GM12878 (cell line): ENCODE measurements at regions not wholly inside any gene's neighbourhood (a gene's known extent, or its start where the extent isn't known, plus 50 kb on each side); places are given as distances from the start of the nearest gene placed in this dataset.

Experiments
- BCL11A ChIP-seq: IDR thresholded peaks from 2 replicates; pipeline ENCODE4 v1.6.1; 2011; ENCODE audit warnings: low read depth, low read length
- BRCA1 ChIP-seq: IDR thresholded peaks from 2 replicates; pipeline ENCODE4 v1.6.1; 2011; ENCODE audit warnings: low read depth, low read length, improper control_type of control experiment
- CHD1 ChIP-seq: IDR thresholded peaks from 2 replicates; pipeline ENCODE4 v1.6.1; 2012; ENCODE audit warnings: low read depth, low read length, improper control_type of control experiment
- CTCF ChIP-seq, 3 experiments: IDR thresholded peaks in 2 of 3; conservative IDR thresholded peaks in 1 of 3; 2 replicates each; pipeline ENCODE4 v1.5.1; 2011; ENCODE audit warnings: low read depth in 3 of 3, low read length in 3 of 3, mild to moderate bottlenecking in 3 of 3, control low read depth in 2 of 3, moderate library complexity in 2 of 3, inconsistent platforms in 1 of 3, mixed read lengths in 1 of 3; ENCODE audit not compliant: control insufficient read depth in 2 of 3, insufficient read depth in 1 of 3; ENCODE audit errors: extremely low read depth in 1 of 3
- EGR1 ChIP-seq, 2 experiments: IDR thresholded peaks; 1 replicate in 1 of 2; 2 replicates in 1 of 2; pipeline ENCODE4 v1.6.1; 2011 to 2012; ENCODE audit warnings: low read depth in 2 of 2, low read length in 2 of 2, borderline replicate concordance in 1 of 2, mild to moderate bottlenecking in 1 of 2, moderate library complexity in 1 of 2
- ETV6 ChIP-seq, 2 experiments: fragments of 450-650 bp in 1 of 2; IDR thresholded peaks in 1 of 2; conservative IDR thresholded peaks in 1 of 2; 2 replicates each; pipeline ENCODE4 v1.6.1; 2014; ENCODE audit warnings: antibody characterized with exemption in 1 of 2, borderline replicate concordance in 1 of 2, low read depth in 1 of 2, mild to moderate bottlenecking in 1 of 2, moderate library complexity in 1 of 2
- EZH2 ChIP-seq: IDR thresholded peaks from 2 replicates; pipeline ENCODE4 v1.6.1; 2012; ENCODE audit warnings: low read depth, mild to moderate bottlenecking, control low read depth, inconsistent platforms, low read length, borderline replicate concordance; ENCODE audit not compliant: control insufficient read depth
- POLR2A ChIP-seq: IDR thresholded peaks from 2 replicates; pipeline ENCODE4 v1.6.1; 2011; ENCODE audit warnings: low read depth, mild to moderate bottlenecking, low read length
- RAD21 ChIP-seq: IDR thresholded peaks from 2 replicates; pipeline ENCODE4 v1.6.1; 2011; ENCODE audit warnings: mild to moderate bottlenecking, low read depth, low read length, moderate library complexity; ENCODE audit not compliant: insufficient read depth

- TF ChIP-seq RAD21 (no peak), BRCA1 (no peak), BCL11A (no peak), CTCF (IDR thresholded peaks at IDR 0.05 in 2 of 3, conservative IDR thresholded peaks at IDR 0.05 in 1 of 3; ENCODE audit: control insufficient read depth in 2 of 3, extremely low read depth in 1 of 3, insufficient read depth in 1 of 3, low read depth in 3 of 3, low read length in 3 of 3) (no peak), EGR1 (IDR thresholded peaks at IDR 0.05; ENCODE audit: borderline replicate concordance in 1 of 2, low read depth in 2 of 2, low read length in 2 of 2) (no peak), CHD1 (no peak), ETV6 (conservative IDR thresholded peaks at IDR 0.05 in 1 of 2, IDR thresholded peaks at IDR 0.05 in 1 of 2; ENCODE audit: borderline replicate concordance in 1 of 2, low read depth in 1 of 2) (no peak), POLR2A (no peak), EZH2 (no peak)
Observed at GRCh38 chr14:54189333-54189732, 207.5 kb upstream of the CDKN3 start.
